NT2/D1 (cell line): ENCODE measurements at regions not wholly inside any gene's neighbourhood (a gene's known extent, or its start where the extent isn't known, plus 50 kb on each side); places are given as distances from the start of the nearest gene placed in this dataset.

Source experiments
- SUZ12 ChIP-seq: IDR thresholded peaks from 2 replicates; pipeline ENCODE4 v1.6.1; 2011; ENCODE audit not compliant: insufficient read length, insufficient read depth; ENCODE audit errors: extremely low read depth
- YY1 ChIP-seq: IDR thresholded peaks from 2 replicates; pipeline ENCODE4 v1.6.1; 2011; ENCODE audit not compliant: insufficient read length, insufficient read depth

DNA sequence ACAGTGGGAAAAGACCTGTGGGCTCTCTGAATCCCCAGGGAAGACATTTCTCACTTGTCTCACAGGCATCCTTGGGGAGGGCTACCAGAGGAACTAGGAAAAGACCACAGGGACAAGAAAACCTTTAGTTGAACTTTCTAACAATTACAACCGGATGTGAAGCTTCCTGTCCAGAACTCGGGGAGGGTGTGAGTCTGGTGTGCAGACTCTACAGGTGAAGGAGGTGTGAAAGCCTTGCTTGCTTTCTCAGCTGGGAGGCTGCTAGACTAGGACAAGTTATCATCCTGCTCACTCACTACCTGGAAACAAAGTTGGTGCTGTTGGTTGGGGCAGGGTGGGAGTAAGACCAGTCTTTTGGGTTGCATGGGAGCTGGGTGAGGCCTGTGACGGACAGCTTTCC lies 158.5 kb upstream of the PBDC1 start:
- TF ChIP-seq SUZ12 (no peak), YY1 (no peak)
